SHP77 (cell line): ENCODE measurements at regions not wholly inside any gene's neighbourhood (a gene's known extent, or its start where the extent isn't known, plus 50 kb on each side); places are given as distances from the start of the nearest gene placed in this dataset.
"Not testable (repeated sequence)": the region's sequence is repeated elsewhere in the genome, so short reads cannot be mapped to it uniquely, and the experiment has no call there.

Source experiments
- DNase-seq, 2 experiments: peaks; one replicate each; lab custom pipeline; 2025; lab: John Stamatoyannopoulos, UW

DNA sequence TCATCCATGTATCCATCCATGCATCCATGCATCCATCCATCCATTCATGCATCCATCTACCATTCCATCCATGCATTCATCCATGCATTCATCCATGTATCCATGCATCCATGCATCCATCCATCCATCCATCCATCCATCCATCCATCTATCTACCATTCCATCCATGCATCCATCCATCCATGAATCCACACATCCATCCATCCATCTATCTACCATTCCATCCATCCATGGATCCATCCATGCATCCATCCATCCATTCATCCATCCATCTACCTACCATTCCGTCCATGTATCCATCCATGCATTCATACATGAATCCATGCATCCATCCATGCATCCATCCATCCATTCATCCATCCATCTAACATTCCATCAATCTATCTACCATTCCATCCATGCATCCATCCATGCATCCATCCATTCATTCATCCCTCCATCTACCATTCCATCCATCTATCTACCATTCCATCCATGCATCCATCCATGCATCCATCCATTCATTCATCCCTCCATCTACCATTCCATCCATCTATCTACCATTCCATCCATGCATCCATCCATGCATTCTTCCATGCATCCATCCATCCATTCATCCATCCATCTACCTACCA is 257.2 kb downstream of the CRLF2 start:
- DNase-seq: not testable (repeated sequence)

DNA sequence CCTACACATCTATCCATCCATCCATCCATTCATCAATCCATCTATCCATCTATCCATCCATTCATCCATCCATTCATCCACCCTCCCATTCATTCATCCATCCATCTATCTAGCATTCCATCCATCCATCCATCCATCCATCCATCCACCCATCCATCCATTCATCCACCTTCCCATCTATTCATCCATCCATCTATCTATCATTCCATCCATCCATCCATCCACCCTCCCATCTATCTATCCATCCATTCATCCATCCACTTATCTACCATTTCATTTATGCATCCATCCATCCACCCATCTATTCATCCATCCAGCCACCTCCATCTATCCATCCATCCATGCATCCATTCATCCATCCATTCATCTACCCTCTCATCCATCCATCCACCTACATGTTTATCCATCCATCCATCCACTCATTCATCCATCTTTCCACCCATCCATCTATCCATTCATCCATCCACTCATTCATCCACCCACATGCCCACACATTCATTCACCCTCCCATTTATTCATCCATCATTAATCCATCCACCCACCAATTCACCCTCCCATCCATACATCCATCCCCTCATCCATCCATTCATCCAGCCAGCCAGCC is 258.5 kb downstream of the CRLF2 start:
- DNase-seq: no peak

DNA sequence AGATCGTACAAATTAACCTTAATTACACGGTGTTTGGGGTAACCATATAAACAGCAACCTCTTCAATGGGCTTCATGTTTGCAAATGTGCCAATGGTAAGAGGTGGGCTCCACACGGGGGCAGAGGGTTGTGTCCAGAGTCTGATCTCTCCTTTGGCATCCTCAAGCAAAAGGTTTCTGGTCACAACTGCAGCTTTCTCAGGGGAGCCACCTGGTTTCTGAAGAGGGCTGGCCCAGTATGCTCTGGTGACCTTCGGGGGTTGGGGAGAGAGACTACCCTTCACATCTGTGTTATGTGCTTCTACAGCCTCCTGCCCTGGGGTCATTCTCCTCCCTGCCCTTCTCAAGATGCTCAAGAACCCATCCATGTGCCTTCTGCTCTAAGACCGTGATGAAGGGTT is 259.6 kb downstream of the CRLF2 start:
- no peak for DNase-seq

DNA sequence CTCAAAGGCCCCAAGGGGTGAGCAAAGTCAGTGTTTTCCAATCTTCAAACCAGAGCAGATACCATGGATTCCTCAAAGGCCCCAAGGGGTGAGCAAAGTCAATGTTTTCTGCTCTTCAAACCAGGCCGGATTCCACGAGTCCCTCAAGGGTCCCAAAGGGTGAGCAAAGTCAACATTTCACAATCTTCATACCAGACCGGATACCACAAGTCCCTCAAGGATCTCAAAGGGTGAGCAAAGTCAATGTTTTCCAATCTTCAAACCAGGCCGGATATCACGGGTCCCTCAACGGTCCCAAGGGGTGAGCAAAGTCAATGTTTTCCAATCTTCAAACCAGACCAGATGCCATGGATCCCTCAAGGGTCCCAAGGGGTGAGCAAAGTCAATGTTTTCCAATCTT is 265.2 kb downstream of the CRLF2 start:
- DNase-seq: not testable (repeated sequence)

DNA sequence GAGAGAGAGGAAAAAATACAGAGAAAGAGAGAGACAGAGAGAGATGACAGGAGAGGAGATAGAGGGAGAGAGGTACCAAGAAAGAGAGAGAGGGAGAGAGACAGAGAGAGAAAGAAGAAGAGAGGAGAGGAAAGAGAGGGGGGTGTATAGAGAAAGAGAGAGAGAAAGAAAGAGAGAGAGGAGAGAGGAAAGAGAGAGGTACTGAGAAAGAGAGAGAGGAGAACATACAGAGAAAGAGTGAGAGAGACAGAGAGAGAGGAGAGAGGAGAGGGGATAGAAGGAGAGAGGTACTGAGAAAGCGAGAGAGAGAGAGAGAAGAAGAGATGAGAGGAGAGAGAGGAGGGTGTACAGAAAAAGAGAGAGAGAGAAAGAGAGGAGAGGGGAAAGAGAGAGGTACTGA is 269.4 kb downstream of the CRLF2 start:
- no peak for DNase-seq

DNA sequence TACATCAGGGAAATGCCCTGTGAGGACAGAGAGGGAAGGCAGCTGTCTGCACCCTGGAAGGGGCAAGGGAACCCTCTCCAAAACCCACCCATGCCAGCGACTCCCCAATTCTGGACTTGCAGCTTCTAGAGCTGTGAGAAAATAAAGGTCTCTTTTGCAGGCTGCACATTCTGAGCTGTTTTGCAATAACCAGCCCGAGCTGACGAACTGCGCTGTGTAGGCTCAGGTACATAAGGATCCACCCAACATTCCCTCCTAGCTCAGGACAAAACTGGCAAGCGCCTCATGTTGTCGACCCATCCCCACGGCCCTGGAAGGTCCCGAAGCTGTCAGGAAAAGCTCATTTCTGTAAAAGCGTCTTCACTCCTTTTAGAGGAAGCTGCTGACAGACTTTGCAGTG is 271.8 kb downstream of the CRLF2 start:
- no peak for DNase-seq

DNA sequence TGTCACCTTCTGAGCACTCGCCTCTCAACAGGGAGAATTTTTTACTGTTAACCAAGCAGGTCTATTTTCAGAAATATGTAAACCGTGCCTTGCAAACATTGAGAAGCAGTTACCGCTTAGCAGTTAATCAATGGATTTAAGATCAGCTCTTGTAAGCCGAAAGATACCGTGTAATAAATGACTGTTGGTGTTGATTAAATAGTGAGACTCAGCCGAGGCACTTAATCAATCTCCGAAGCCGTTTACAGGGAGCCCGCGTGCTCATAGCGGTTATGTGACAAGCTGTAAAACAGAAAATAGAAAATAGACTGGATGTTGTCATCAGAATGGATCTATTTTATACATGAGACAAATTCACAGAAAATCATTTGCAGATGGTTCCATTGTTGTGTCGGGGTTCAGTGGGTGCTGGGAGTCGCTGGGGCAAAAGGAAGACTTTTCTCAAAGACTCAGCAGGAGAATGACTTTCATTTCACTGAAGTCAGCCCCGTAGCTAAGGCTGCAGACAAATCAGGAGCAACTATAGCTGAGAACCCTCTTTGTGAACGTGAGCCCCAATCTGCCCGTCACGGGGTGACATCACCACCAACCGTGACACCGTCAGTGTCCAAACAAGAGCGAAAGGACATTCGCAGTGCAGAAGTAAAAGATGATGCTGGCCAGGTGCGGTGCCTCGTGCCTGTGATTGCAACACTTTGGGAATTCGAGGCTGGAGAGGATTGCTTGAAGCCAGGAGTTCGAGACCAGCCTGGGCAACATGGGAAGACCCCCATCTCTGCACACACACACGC is 275.3 kb downstream of the CRLF2 start:
- no peak for DNase-seq

DNA sequence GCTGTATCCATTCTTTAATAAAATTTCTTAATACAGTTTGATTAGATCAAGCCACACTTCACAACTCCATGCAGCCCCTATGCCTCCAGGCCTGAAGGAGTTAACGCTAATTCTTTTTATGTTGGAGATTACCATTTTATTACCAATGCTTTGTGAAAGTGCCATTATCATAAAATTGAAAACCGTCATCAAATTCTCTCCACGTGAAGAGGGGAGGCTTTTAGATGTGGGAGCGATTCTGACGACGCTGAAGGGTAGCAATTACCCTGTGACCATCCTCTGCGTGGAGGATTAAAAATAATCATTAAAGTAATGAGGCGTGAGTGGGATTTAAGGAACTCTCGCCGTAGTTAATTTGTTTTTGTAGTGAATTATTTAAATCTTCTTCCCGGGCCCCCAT is 278.8 kb downstream of the CRLF2 start:
- DNase-seq: no peak

DNA sequence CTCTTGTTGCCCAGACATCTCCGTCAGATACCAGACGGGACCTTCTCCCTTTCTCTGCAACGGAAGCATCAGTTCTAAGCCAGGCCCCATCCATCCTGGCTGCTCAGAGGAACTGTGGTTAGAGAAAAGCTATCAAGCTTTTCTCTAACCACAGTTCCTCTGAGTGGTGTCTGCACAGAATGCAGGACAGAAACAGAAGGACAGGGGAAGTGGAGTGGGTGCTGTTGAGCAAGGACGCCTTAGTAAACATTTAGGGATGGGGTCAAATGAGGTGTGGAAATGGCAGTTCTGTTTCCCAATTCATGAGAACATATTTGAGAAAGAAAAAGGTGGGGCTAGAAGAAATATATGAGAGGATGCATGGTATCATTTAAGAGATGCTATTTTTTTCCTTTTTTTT is 283.8 kb downstream of the CRLF2 start:
- DNase-seq: no peak

DNA sequence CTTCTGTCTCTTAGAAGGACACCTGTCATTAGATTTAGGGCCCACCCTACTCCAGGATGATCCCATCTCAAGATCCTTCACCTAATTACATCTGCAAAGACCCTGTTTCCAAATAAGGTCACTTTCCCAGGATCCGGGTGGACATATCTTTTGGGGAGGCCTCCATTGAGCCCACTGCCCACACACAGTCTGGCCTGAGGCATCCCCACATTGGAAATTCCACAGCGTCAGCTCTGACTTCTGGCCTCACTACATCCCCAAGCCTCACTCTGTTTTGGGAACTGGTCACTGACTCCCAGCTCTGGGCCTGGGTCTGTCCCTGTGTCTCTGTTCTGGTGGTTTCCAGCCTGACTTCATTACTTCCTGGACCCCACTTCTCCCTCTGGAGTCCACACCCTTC is 285.5 kb downstream of the CRLF2 start:
- DNase-seq: no peak

DNA sequence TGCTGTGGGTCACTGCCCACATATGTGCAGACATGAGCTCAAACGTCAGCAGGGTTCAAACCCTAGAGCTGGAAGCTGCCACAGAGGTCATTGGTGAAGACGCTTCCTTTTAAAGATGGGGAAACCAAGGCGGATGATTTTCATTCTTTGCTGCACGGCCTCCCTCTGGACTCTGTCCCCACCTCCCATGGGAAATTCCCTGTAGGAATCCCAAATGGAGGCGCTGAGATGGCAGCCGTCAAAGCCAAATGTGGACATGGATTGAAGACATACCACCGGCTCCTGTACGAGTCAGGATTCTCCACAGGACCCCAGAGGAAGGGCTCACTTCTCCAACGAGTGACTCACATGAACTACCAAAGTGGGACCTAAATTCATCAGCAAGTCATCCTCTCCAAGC is 286.4 kb downstream of the CRLF2 start:
- no peak for DNase-seq

DNA sequence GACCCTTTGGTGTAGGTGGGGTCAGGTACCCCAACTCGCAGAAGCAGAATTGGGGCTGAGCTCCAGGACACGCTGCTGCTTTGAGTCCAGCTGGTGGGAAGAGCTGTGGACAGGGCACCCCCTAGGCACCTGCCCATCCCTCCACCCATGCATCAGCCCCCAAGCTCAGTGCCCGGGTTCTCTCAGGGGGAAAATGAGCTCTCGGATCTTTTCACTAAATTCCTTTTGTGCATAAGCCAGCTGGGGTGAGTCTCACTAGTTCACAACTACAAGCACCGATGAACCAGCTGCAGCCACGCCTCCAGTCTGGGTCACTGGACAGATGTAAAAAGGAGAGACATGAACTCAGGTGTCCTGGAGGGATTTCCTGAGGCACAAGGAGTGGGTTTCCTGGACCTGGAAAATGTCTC is 286.8 kb downstream of the CRLF2 start:
- DNase-seq: no peak

DNA sequence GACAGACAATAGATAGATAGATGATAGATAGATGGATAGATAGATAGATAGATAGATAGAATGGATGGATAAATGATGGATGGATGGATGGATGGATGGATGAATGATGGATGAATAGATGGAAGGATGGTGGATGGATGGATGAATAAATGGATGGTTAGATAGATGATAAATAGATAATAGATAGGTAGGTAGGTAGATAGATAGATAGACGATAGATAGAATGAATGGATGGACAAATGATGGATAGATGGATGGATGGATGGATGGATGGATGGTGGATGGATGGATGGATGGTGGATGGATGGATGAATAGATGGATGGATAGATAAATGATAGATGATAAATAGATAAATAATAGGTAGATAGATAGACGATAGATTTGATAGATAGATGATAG is 287.4 kb downstream of the CRLF2 start:
- no peak for DNase-seq

DNA sequence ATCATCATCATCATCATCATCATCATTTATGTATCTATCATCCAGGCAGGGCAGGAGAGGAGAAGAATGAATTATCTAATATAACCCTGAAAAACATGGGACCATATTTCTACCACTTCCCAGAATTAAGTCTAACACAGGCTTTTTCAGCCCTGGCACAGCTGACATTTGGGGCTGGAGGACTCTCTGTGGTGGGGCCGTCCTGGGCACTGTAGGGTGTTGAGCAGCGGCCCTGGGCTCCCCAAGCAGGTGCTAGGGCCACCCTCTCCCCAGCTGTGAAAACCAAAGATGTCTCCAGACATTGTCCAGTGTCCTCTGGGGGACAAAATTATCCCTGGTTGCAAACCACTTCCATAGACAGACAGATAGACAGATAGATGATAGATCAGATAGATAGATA is 288.4 kb downstream of the CRLF2 start:
- DNase-seq: no peak

DNA sequence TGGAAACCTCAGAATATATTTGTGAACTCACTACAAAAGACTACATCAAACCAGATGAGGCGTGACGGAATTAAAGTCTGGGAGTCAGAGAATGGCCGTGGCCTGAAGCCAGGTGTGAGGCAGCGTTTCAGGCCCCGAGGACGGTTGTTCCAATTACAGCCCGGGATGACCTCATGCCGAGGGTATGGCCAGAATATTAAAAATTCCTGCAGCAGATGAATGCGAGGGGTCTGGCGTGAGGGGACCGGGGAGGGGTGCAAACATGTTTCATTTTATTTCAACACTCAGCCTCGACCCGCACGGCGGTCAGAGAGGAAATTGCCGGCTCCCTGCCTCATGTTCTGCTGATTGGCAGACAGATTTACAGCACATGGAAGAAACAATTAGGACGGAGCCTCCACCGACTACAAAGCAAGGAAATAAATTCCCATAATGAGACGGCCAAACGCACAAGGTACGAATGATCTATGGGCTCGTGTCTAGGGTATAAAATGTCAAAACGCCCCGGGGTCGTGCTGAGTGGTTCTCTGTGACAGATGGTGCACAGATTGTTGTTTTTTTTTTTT is 289.7 kb downstream of the SHOX start:
- DNase-seq: no peak

DNA sequence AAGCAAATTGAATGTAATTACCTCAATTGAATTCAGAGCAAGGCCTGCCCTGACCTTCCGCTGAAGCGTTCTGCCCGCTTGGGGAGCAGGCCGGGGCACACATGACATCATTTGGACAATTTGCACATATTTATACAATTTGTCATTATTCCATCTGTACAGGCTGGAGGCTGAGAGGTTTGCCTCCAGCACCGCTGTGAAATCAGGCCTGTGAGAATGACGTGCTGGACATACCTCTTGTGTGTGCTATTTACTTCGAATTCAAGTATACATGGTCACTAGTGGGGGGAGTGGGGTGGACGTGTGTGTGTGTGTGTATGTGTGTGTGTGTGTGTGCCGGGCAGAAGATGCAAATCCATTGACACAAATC is 285.6 kb downstream of the SHOX start:
- no peak for DNase-seq

DNA sequence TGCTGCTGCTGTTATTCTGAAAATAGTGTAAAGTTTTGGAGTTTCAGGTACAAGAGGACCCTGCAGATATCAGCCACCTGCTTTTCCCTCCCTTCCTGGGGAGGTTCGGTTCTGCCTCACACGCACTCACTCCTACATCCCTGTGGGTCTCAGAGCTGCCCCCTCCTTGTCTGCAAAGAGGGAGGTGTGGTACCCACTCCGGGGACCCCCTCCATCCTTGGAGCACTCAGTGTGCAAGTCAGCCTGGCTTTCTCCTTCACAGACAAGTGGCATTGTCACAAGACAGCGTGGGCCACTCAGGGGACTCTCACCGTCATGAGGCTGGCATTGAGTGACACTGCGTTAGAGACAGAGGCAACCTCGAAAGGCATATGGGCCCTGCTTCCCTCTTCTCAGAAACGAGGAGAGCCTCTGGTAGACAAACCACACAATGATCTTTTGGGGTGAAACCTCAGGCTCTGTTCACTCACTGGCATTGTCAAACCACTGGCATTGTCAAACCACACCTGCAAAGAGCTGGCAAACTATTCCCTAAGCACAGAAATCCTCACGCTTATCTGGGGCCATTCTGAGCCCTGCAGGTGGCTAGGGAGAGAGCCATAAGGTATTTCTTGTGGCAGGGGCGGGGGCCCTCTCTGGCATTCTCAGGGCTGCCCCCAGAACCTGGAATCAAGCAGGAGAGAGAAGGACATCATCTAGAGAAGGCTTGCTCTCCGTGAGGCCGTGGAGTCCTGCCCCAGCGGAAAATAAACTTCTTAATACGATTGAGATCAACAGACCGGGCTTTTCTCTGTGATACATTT is 285.0 kb downstream of the SHOX start:
- no peak for DNase-seq

DNA sequence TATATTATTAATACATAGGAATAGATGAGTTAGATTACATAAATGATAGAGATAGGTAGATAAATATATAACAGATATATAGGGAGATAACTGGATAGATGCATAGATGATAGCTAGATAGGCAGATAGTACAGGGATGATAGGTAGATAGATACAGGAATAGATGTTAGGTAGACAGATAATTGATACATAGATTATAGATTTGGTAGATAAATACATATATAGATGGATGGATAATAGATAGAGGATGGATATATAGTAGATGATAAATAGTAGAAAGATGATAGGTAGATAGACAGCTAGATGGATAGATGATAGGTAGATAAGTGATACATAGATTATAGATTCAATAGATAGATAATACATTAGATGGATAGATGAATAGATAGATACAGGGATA is 283.6 kb downstream of the SHOX start:
- no peak for DNase-seq

DNA sequence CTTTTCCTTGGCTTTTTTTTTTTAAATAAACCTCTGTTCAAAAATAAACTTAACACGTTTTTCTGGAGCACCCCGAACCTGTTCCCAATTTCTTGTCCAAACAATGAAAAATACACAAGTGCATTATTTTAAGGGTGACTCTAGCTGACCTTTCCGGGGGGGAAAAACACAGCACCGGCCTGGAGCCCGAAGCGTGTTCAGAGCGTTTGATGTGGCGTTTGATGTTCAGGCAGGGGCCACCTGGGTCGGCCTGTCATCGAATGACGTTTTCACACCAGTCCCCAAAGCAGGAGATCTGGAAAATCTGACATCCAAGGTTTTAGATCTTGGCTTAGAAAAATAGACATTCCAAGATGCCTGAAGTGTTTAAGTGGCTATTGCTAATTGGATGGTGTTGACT is 282.1 kb downstream of the SHOX start:
- DNase-seq: no peak

DNA sequence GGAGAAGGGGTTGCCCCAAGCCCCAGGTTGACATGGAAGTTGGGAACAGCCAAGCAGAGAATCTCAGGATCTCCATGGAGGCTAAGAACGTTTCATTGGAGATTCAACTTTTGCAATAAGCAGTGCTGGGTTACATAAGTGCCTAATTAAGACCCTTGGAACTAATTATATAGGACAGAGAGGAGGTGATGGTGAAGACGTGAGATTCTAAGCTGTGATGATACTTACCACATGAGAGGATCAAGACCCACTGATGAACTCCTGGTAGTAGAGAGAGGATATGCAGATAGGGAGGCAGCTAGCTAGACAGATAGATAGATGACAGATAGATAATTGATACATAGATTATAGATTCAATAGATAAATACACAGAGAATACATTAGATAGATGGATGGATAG is 278.5 kb downstream of the SHOX start:
- not testable (repeated sequence) for DNase-seq

DNA sequence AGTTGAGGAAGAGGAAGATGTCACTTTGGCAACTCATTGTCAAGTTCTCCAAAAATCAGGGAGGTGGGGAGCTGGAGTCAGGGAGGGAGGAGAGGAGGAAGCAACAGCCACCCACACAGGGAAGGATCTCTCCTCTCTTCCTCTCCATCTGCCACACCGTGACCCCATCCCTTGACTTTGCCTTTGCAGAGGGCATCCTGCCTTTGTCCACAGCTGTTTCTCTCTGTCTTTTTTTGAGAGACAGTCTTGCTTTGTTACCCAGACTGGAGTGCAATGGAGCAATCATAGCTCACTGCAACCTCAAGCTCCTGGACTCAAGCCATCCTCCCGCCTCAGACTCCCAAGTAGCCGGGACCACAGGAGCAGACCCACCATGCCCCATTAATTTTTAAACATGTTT is 276.0 kb downstream of the SHOX start:
- DNase-seq: no peak

DNA sequence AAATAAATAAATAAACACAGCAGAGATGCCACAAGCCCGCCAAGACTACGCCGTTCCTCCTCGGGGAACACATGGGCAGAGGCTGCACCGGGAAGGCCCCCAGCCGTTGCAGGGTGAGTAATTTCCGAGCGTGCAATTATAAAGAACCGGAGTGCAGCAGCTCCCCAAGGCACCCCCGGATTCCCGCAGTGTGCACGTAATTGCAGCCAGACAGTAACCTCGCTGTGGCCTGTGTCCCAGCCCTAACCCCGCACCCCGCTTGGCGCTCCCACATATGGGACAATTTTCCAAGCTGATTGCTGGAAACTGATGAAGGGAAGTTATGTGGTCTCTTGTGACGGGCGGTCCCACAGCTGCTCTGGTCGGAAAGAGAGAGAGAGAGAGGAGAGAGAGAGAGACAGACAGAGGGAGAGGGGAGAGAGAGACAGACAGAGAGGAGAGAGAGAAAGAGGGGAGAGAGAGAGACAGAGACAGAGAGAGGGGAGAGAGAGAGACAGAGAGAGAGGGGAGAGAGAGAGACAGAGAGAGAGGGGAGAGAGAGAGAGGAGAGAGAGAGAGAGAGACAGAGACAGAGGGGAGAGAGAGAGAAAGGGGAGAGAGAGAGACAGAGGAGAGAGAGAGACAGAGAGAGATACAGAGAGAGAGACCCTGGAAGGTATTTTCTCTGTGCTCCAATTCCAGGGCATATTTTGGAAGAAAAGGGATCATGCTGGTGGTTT is 275.4 kb downstream of the SHOX start:
- no peak for DNase-seq
